ENCODE measurements at regions not wholly inside any gene's neighbourhood (a gene's known extent, or its start where the extent isn't known, plus 50 kb on each side); places are given as distances from the start of the nearest gene placed in this dataset.

- no peak for DNase-seq
Observed at GRCh38 chr7:1361016-1361755, 98.1 kb downstream of the MICALL2 start.

- DNase-seq: no peak
Observed at GRCh38 chr7:1361756-1362125, 97.5 kb downstream of the MICALL2 start.

GRCh38 chr7:1362301-1362700 is 97.0 kb downstream of the MICALL2 start:
- DNase-seq: no peak

- DNase-seq: no peak
Observed at GRCh38 chr7:1364068-1364905, 95.0 kb downstream of the MICALL2 start.

GRCh38 chr7:1364906-1365570 is 94.2 kb downstream of the MICALL2 start:
- no peak for DNase-seq

- no peak for DNase-seq
Observed at GRCh38 chr7:1365846-1366245, 93.4 kb downstream of the MICALL2 start.

- DNase-seq: no peak
Observed at GRCh38 chr7:1366801-1367405, 92.4 kb downstream of the MICALL2 start.

- no peak for DNase-seq
Observed at GRCh38 chr7:1367501-1368183, 91.6 kb downstream of the MICALL2 start.

- no peak for DNase-seq
Observed at GRCh38 chr7:1368184-1368681, 91.0 kb downstream of the MICALL2 start.

- DNase-seq: no peak
Observed at GRCh38 chr7:1368682-1369571, 90.3 kb downstream of the MICALL2 start.

- no peak for DNase-seq
Observed at GRCh38 chr7:1369916-1370657, 89.2 kb downstream of the MICALL2 start.

GRCh38 chr7:1370738-1371137 is 88.5 kb downstream of the MICALL2 start:
- DNase-seq: no peak

GRCh38 chr7:1372063-1372462 is 87.2 kb downstream of the MICALL2 start:
- no peak for DNase-seq

- DNase-seq: no peak
Observed at GRCh38 chr7:1372671-1373379, 86.4 kb downstream of the MICALL2 start.

GRCh38 chr7:1377111-1377909 is 82.0 kb downstream of the MICALL2 start:
- no peak for DNase-seq

- DNase-seq: no peak
Observed at GRCh38 chr7:1378610-1379601, 80.4 kb downstream of the MICALL2 start.

- no peak for DNase-seq
Observed at GRCh38 chr7:1380231-1380815, 78.9 kb downstream of the MICALL2 start.
